ENCODE measurements at regions not wholly inside any gene's neighbourhood (a gene's known extent, or its start where the extent isn't known, plus 50 kb on each side); places are given as distances from the start of the nearest gene placed in this dataset.
A peak's percentile ranks its signal among the peaks of the same experiment; 100 is the strongest.

DNA sequence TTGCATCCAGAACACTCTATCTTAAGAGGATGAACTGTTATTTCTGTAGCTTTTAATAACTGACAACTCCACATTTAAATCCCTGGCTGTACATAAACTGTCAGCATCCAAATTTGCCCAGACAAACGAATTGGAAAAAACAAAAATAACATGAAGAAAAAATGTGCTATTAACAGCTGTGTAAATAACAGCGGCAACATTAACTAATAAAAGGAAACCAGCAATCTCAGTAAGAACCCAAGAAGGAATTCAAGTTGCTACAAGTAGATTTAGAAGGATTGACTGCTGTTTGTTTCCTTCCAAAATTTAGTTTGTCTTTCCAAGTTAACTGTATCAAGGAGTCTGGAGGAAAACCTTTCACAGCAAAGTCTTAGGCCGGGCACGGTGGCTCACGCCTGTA lies 550.6 kb upstream of the MDFIC2 start:
- no peak overlapping the region for H3K27ac Mint-ChIP-seq
- TF ChIP-seq, protein P1, sequence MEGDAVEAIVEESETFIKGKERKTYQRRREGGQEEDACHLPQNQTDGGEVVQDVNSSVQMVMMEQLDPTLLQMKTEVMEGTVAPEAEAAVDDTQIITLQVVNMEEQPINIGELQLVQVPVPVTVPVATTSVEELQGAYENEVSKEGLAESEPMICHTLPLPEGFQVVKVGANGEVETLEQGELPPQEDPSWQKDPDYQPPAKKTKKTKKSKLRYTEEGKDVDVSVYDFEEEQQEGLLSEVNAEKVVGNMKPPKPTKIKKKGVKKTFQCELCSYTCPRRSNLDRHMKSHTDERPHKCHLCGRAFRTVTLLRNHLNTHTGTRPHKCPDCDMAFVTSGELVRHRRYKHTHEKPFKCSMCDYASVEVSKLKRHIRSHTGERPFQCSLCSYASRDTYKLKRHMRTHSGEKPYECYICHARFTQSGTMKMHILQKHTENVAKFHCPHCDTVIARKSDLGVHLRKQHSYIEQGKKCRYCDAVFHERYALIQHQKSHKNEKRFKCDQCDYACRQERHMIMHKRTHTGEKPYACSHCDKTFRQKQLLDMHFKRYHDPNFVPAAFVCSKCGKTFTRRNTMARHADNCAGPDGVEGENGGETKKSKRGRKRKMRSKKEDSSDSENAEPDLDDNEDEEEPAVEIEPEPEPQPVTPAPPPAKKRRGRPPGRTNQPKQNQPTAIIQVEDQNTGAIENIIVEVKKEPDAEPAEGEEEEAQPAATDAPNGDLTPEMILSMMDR (IDR thresholded peaks at IDR 0.05; ENCODE audit: unreplicated experiment in 3 of 3): no peak
- H3K36me3 Mint-ChIP-seq (ENCODE audit: low read depth): no peaks in the 10 kb centered on the region
- peaks cover 19% of the 10 kb centered on the region for H3K9me3 Mint-ChIP-seq
- no peaks in the 10 kb centered on the region for H3K4me1 Mint-ChIP-seq
- peaks cover 5% of the 10 kb centered on the region for H3K27me3 Mint-ChIP-seq (ENCODE audit: low read depth)
- H3K4me3 Mint-ChIP-seq: no peak overlapping the region

DNA sequence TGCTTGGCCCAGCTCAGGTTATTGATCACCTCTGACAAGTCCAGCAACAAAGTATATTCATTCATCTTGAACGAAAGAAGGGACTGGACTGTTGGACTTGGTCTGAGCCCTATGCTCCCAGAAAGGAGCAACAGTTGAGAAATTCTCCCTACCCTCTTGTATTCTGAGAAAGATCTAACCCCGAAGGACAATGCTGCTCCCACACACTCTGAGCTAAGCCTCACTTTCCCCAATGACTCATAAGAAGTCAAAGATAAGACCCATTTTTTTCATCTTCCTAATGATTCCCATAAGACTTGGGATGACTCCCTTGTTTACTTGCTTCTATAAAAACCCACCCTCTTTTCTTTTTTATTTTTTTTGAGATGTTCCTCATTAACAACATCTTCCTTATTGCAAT lies 549.4 kb upstream of the MDFIC2 start:
- H3K4me3 Mint-ChIP-seq: no peak overlapping the region
- H3K36me3 Mint-ChIP-seq (ENCODE audit: low read depth): no peaks in the 10 kb centered on the region
- no peak overlapping the region for H3K27ac Mint-ChIP-seq
- H3K4me1 Mint-ChIP-seq: no peaks in the 10 kb centered on the region
- TF ChIP-seq, protein P1 (IDR thresholded peaks at IDR 0.05; ENCODE audit: unreplicated experiment in 3 of 3): no peak
- H3K9me3 Mint-ChIP-seq: peaks cover 14% of the 10 kb centered on the region
- peaks cover 5% of the 10 kb centered on the region for H3K27me3 Mint-ChIP-seq (ENCODE audit: low read depth)

DNA sequence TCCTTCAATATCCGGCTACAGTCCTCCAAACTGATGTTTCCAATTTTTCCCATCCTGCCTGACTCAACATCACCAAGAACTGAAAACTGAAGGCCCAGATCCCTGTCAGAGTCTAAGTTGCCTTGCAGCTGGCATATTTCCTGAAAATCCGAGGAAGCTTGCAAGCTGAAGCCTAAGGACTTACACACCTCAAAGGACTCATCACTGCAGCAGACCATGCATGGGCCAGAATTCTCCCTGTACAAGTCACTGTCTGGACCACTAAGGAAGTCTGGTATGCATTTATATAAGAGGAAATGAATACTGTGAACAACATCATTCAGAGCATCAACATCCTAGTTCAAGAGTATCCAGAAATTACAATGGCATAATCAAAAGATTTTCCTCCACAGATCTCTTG lies 548.8 kb upstream of the MDFIC2 start:
- no peak overlapping the region for H3K27ac Mint-ChIP-seq
- H3K36me3 Mint-ChIP-seq (ENCODE audit: low read depth): no peaks in the 10 kb centered on the region
- TF ChIP-seq, protein P1 (IDR thresholded peaks at IDR 0.05; ENCODE audit: unreplicated experiment in 3 of 3): no peak
- peaks cover 14% of the 10 kb centered on the region for H3K9me3 Mint-ChIP-seq
- H3K4me1 Mint-ChIP-seq: no peaks in the 10 kb centered on the region
- peaks cover 5% of the 10 kb centered on the region for H3K27me3 Mint-ChIP-seq (ENCODE audit: low read depth)
- no peak overlapping the region for H3K4me3 Mint-ChIP-seq

DNA sequence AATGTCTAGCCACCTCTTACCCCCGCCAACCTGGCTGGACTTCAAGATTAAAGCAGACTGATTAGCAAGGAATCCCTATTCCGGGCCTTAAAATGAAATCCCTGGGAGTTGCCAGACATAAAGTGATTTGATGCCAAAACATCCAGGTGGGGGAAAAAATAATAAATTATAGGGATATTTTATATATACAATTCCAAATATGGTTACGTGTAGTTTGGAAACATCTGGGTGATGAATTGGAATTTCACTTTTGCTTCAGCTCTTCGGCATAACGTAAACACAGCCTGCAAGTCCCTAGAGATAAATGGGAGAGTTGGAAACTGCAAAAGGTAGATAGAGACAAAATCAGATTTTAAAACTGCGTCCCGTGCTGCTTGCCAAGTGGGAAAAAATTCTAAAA lies 545.5 kb upstream of the MDFIC2 start:
- Mint-ChIP-seq H3K4me1 (peaks cover 5% of the 10 kb centered on the region), H3K9me3 (peaks cover 2% of the 10 kb centered on the region), H3K36me3 (ENCODE audit: low read depth) (no peaks in the 10 kb centered on the region), H3K27me3 (ENCODE audit: low read depth) (no peaks in the 10 kb centered on the region), H3K4me3 (peak overlapping the region in 1 of 3 experiments; percentile 55), H3K27ac (no peak overlapping the region)
- TF ChIP-seq, protein P1 (IDR thresholded peaks at IDR 0.05; ENCODE audit: unreplicated experiment in 3 of 3): no peak

DNA sequence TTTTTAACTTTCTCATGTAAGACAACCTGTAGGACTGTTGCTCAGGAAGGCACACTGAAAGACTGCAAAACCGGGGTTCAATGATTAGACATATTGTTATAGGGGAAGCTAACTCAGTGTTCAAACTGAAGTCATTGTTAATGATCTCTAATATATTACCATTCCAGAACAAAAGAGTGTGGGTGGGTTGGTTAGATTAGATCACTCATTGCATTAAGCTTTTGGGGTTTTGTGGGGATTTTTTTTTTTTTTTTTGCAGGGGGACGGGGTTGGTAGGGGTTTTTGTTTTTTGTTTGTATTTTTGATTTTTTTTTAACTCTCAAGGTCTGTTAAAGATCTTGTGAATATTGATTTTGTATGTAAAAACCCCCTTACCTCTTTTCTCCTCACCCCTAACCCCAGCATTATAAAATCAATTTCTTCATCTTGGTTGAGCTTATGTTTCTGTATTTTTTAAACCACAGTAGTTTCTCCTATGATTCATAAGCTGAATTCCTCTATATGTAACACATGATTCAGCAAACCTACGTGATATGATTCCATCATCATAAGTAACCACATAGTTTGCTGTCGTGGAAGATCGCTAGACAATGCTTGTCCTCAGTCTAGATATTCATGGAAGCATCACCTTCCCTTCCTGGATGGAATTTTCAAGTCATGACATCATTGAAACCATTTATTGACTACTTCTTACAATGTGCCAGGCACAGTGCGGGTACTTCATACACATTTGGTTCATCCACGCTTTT lies 544.1 kb upstream of the MDFIC2 start:
- H3K27ac Mint-ChIP-seq: no peak overlapping the region
- peaks cover 2% of the 10 kb centered on the region for H3K9me3 Mint-ChIP-seq
- H3K36me3 Mint-ChIP-seq (ENCODE audit: low read depth): no peaks in the 10 kb centered on the region
- TF ChIP-seq, protein P1 (IDR thresholded peaks at IDR 0.05; ENCODE audit: unreplicated experiment in 3 of 3): no peak
- peaks cover 10% of the 10 kb centered on the region for H3K4me1 Mint-ChIP-seq
- H3K4me3 Mint-ChIP-seq: no peak overlapping the region
- peaks cover 4% of the 10 kb centered on the region for H3K27me3 Mint-ChIP-seq (ENCODE audit: low read depth)

DNA sequence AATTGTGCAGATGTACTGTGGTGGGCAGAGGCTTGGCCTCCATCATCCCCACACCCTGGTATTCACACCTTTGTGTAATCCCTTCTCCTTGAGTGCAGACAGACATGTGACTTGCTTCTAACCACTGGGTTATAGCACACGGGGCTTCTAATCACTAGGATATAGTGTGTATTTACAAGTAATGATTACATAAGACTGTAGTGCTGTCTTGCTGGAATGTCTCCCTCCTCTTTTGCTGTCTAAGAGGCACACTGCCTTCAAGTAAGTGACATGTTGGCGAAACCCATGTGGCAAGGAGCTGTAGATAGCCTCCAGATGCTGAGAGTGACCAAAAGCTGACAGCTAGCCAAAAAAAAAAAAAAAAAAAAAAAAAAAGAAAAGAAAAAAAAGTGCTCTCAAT lies 542.7 kb upstream of the MDFIC2 start:
- no peak overlapping the region for H3K4me3 Mint-ChIP-seq
- H3K4me1 Mint-ChIP-seq: peaks cover 13% of the 10 kb centered on the region
- peaks cover 5% of the 10 kb centered on the region for H3K27me3 Mint-ChIP-seq (ENCODE audit: low read depth)
- no peak overlapping the region for H3K27ac Mint-ChIP-seq
- no peaks in the 10 kb centered on the region for H3K9me3 Mint-ChIP-seq
- TF ChIP-seq, protein P1 (IDR thresholded peaks at IDR 0.05; ENCODE audit: unreplicated experiment in 3 of 3): no peak
- H3K36me3 Mint-ChIP-seq (ENCODE audit: low read depth): no peaks in the 10 kb centered on the region
